Psoas muscle (tissue), 7 donors: ENCODE measurements at regions not wholly inside any gene's neighbourhood (a gene's known extent, or its start where the extent isn't known, plus 50 kb on each side); places are given as distances from the start of the nearest gene placed in this dataset.

ENCODE experiments used
- ATAC-seq, 4 donors: fragments of 200-7000 bp; cut with Tn5 transposase; one replicate each; pipeline ENCODE4 v1.9.1; 2020; ENCODE audit warnings: moderate library complexity in 3 of 4, mild to moderate bottlenecking in 2 of 4
- DNase-seq, 2 donors: peaks; one replicate each; pipeline ENCODE4 v3.0.0-alpha.2; 2020
- H3K27ac ChIP-seq: fragments of 200-600 bp; one replicate; pipeline ENCODE4 v1.8.0; 2022
- H3K27me3 ChIP-seq, 3 donors: fragments of 200-600 bp in 1 of 3; one replicate each; pipeline versions ENCODE4 v1.6.1 to v1.8.0; 2013 to 2022; ENCODE audit warnings: low read length in 2 of 3, mild to moderate bottlenecking in 2 of 3, moderate library complexity in 1 of 3; ENCODE audit not compliant: insufficient read depth in 3 of 3
- H3K36me3 ChIP-seq, 2 donors: fragments of 200-600 bp in 1 of 2; one replicate each; pipeline versions ENCODE4 v1.6.1 to v1.8.0; 2013 to 2022; ENCODE audit warnings: low read depth in 1 of 2, mild to moderate bottlenecking in 1 of 2, moderate library complexity in 1 of 2; ENCODE audit not compliant: insufficient read depth in 1 of 2
- H3K4me1 ChIP-seq: fragments of 200-600 bp; one replicate; pipeline ENCODE4 v1.8.0; 2022
- H3K4me3 ChIP-seq: fragments of 200-600 bp; one replicate; pipeline ENCODE4 v1.8.0; 2022; ENCODE audit warnings: mild to moderate bottlenecking
- H3K9me3 ChIP-seq: fragments of 200-600 bp; one replicate; pipeline ENCODE4 v1.8.0; 2022
- CTCF ChIP-seq: fragments of 200-600 bp; IDR thresholded peaks from one replicate; pipeline ENCODE4 v1.8.0; 2022; ENCODE audit warnings: antibody characterized with exemption
- WGBS, 3 donors: extraction: QIAGEN DNeasy Blood & Tissue Kit; methylation state at CpG; one replicate each; pipeline versions ENCODE4 v1.1.6 to v1.1.7; 2013; 5-methylcytosine and 5-hydroxymethylcytosine counted together
- intact Hi-C, 2 donors: fragments of 100-400 bp; cut with DNase I; formaldehyde crosslinking; loops; one replicate each; pipeline versions ENCODE4 v1.11.0 to v1.14.2; 2022
- donor health status: healthy with polysubstance abuse.
- donor health status: DM: no; HTN: no; CAD: no; lungs with moderate emphysema.
- donor health status: Bipolar disorder and iron deficiency.
- donor health status: healthy.
- donor health status: DM: yes; HTN: yes; CAD: no.
- donor health status: DM: no; HTN: no; CAD: no.
- donor health status: DM: yes; HTN: yes; CAD: no.

GRCh38 chr4:182014164-182014563, 229.0 kb upstream of the TENM3 start:
- ATAC-seq (no peak), DNase-seq (no peak)
- H3K27me3 ChIP-seq = no peaks in the 10 kb centered on the region
- intact Hi-C loops = no loop called here
- no peaks in the 10 kb centered on the region for H3K9me3 ChIP-seq
- H3K27ac ChIP-seq = no peak overlapping the region
- H3K4me1 ChIP-seq = no peaks in the 10 kb centered on the region
- H3K36me3 ChIP-seq = no peaks in the 10 kb centered on the region
- 72 to 77% (median 75%) methylated on average over 5 of the region's 5 CpGs for WGBS, 3 donors
- TF ChIP-seq CTCF = no peak
- no peak overlapping the region for H3K4me3 ChIP-seq

- no peak for ATAC-seq
- TF ChIP-seq CTCF = no peak
- H3K4me3 ChIP-seq = no peak overlapping the region
- no peaks in the 10 kb centered on the region for H3K36me3 ChIP-seq
- intact Hi-C loops = no loop called here
- H3K27ac ChIP-seq = no peak overlapping the region
- no peak for DNase-seq
- H3K9me3 ChIP-seq = no peaks in the 10 kb centered on the region
- WGBS, 3 donors = 75 to 83% (median 79%) methylated on average over 11 of the region's 11 CpGs
- no peaks in the 10 kb centered on the region for H3K4me1 ChIP-seq
- no peaks in the 10 kb centered on the region for H3K27me3 ChIP-seq
These were observed 228.2 kb upstream of the TENM3 start for GRCh38 chr4:182015014-182015413.

GRCh38 chr4:182015893-182016292, 227.3 kb upstream of the TENM3 start:
- no peak for TF ChIP-seq CTCF
- 80 to 82% (median 81%) methylated on average over 6 of the region's 6 CpGs for WGBS, 3 donors
- Histone ChIP-seq H3K27ac (no peak overlapping the region), H3K4me1 (no peaks in the 10 kb centered on the region), H3K9me3 (no peaks in the 10 kb centered on the region), H3K4me3 (no peak overlapping the region), H3K36me3 (no peaks in the 10 kb centered on the region), H3K27me3 (no peaks in the 10 kb centered on the region)
- ATAC-seq = no peak
- intact Hi-C loops = no loop called here
- no peak for DNase-seq

- Histone ChIP-seq H3K4me1 (no peaks in the 10 kb centered on the region), H3K36me3 (no peaks in the 10 kb centered on the region), H3K27me3 (no peaks in the 10 kb centered on the region), H3K4me3 (no peak overlapping the region), H3K27ac (no peak overlapping the region), H3K9me3 (no peaks in the 10 kb centered on the region)
- intact Hi-C loops = no loop called here
- no peak for TF ChIP-seq CTCF
- DNase-seq = no peak
- ATAC-seq = no peak
- 77 to 91% (median 80%) methylated on average over 5 of the region's 5 CpGs for WGBS, 3 donors
These were observed 226.2 kb upstream of the TENM3 start for GRCh38 chr4:182017038-182017437.

GRCh38 chr4:182018691-182019090, 224.5 kb upstream of the TENM3 start:
- no peak for DNase-seq
- Histone ChIP-seq H3K4me3 (no peak overlapping the region), H3K36me3 (no peaks in the 10 kb centered on the region), H3K27me3 (no peaks in the 10 kb centered on the region), H3K4me1 (no peaks in the 10 kb centered on the region), H3K9me3 (no peaks in the 10 kb centered on the region), H3K27ac (no peak overlapping the region)
- 81 to 88% (median 85%) methylated on average over 2 of the region's 2 CpGs for WGBS, 3 donors
- ATAC-seq = no peak
- intact Hi-C loops = no loop called here
- no peak for TF ChIP-seq CTCF
